ES-I3 (cell line): ENCODE measurements at regions not wholly inside any gene's neighbourhood (a gene's known extent, or its start where the extent isn't known, plus 50 kb on each side); places are given as distances from the start of the nearest gene placed in this dataset.

ENCODE experiments used
- H3K36me3 ChIP-seq: 2 replicates; pipeline ENCODE4 v1.6.1; 2013; ENCODE audit warnings: mild to moderate bottlenecking, low read length, control low read depth, moderate library complexity; ENCODE audit not compliant: insufficient read depth
- H3K4me1 ChIP-seq: 2 replicates; pipeline ENCODE4 v1.6.1; 2013; ENCODE audit warnings: mild to moderate bottlenecking, control low read depth, low read length; ENCODE audit not compliant: insufficient read depth
- H3K9ac ChIP-seq: 2 replicates; pipeline ENCODE4 v1.6.1; 2013; ENCODE audit warnings: low read depth, mild to moderate bottlenecking, low read length, moderate library complexity
- H3K9me3 ChIP-seq: 2 replicates; pipeline ENCODE4 v1.6.1; 2013; ENCODE audit warnings: mild to moderate bottlenecking, low read length, moderate library complexity; ENCODE audit not compliant: control insufficient read depth, insufficient read depth

DNA sequence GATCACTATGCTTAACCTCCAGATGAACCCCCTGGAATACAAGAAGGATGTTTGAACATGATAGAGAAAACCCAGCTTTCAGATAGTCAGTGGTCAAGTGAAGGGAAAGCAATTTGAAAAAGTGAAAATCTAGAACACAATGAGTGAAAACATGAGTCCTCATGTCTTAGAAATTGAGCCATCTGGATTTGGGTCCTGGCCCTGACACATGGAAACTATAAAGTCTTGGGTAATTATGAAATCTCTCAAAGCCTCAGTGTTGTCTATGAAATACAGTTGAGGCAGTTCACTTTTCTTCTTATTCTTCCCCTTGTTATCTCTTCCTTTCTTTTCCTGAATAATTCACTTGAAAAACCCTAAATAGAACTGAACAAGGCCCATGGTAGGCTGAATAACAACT is 120.6 kb downstream of the EN1 start:
- no peaks in the 10 kb centered on the region for H3K4me1 ChIP-seq
- H3K36me3 ChIP-seq, result no peaks in the 10 kb centered on the region
- H3K9ac ChIP-seq, result no peak overlapping the region
- H3K9me3 ChIP-seq, result peaks cover 4% of the 10 kb centered on the region

DNA sequence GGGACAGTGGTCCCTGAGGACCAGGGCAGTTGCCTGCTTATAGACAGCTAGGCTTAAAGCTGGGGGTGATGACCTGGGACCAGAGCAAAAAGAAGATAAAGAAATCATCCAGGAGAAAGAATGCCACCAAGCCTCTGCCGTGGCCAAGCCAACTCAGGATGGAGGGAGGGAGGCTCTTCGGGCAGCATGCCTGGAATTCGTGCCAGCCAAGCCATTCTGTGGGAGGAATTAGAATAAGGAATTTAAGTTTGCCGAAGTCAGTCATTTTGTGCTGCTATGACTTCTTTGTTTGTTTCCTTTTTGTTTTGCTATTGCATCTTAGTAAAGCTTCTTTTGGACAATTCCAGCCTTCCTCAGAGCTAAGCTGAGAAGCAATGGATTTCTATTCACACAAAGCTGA is 124.1 kb downstream of the EN1 start:
- Histone ChIP-seq H3K9ac (no peak overlapping the region), H3K36me3 (no peaks in the 10 kb centered on the region), H3K9me3 (peaks cover 4% of the 10 kb centered on the region), H3K4me1 (no peaks in the 10 kb centered on the region)

DNA sequence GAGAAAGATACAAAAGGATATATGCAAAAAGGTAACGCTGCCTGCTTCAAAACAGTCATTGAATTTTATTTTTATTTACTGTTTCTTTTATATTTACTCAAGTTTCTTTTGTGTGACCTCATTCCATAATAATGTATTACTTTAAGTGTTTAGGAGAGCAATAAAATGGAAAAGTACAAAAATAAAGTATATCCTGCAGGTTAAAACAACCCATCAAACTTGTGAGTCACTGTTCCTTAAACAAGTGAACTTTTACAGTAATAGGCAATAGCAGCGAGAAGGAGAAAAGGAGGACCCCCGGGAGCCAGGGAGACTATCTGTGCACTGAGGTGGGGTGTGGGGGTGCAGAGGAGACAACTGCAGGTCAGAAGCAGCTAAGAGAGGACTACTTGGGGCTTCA is 124.5 kb downstream of the EN1 start:
- Histone ChIP-seq H3K4me1 (no peaks in the 10 kb centered on the region), H3K9me3 (peaks cover 4% of the 10 kb centered on the region), H3K36me3 (no peaks in the 10 kb centered on the region), H3K9ac (no peak overlapping the region)

GRCh38 chr2:118721817-118722551 is 125.5 kb downstream of the EN1 start:
- no peaks in the 10 kb centered on the region for H3K4me1 ChIP-seq
- H3K9ac ChIP-seq, result no peak overlapping the region
- H3K36me3 ChIP-seq, result no peaks in the 10 kb centered on the region
- peaks cover 3% of the 10 kb centered on the region; the same call in 1 of the 2 replicates for H3K9me3 ChIP-seq

DNA sequence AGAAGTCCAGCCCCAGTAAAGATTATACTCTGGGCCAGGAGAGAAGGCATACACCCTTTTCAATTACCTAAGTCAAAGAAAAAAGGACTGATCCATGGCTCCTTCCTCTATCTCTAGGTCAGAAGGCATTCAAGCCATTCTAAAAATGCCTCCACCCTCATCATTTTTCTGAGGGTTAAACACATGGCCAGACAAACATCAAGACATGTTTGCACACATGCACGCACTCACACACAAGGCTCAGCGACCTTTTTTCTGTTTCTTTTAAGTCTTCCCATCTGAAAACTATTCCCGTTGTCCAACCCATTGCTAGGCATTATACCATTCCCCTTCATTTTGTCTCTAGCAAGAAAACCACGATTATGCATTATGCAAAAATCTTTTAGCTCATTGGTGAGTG is 126.6 kb downstream of the EN1 start:
- no peaks in the 10 kb centered on the region for H3K9me3 ChIP-seq
- no peaks in the 10 kb centered on the region for H3K4me1 ChIP-seq
- H3K9ac ChIP-seq, result no peak overlapping the region

DNA sequence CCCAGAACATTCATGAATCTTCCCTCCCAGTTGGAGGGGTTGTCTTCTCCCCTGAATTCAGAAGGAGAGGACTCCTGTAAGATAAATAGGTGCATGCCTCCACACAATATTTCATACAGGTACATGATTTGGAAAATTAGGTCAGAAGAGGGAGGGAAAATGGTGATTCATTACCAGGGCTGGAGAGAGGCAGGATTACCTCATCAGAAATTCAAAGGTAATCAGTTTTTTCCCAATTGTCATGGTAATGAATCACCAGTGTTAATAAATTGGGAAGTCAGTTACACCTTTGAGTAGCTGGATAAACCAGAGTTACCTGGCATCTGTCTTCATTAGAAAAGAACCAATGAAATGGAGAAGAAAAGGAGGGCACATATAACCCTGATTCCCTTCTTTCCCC is 128.5 kb downstream of the EN1 start:
- Histone ChIP-seq H3K36me3 (no peaks in the 10 kb centered on the region), H3K9ac (no peak overlapping the region), H3K9me3 (no peaks in the 10 kb centered on the region), H3K4me1 (peaks cover 1% of the 10 kb centered on the region; the same call in 1 of the 2 replicates)

More for the DNA sequence above, 126.6 kb downstream of the EN1 start:
- no peaks in the 10 kb centered on the region for H3K36me3 ChIP-seq

DNA sequence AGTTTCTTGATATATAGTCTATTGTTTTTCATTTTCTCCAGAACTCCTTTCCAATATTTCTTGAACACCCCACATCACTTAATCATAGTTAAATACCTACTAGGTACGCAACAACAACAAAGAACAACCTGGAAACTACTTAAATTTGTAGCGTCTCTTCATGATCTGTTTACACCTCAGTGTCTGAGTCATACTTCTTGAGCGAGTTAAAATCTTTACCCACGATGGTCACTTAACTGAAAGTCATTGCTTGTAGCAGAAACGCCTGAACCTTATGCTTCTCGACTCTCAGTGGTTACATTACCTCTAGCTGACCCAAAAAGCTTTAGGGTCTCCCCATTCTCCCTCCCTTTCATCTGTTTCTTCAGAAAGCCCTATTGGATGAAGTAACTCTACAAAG is 131.3 kb downstream of the EN1 start:
- peaks cover 3% of the 10 kb centered on the region; the same call in 1 of the 2 replicates for H3K4me1 ChIP-seq
- no peak overlapping the region for H3K9ac ChIP-seq
- no peaks in the 10 kb centered on the region for H3K9me3 ChIP-seq
- no peaks in the 10 kb centered on the region for H3K36me3 ChIP-seq

DNA sequence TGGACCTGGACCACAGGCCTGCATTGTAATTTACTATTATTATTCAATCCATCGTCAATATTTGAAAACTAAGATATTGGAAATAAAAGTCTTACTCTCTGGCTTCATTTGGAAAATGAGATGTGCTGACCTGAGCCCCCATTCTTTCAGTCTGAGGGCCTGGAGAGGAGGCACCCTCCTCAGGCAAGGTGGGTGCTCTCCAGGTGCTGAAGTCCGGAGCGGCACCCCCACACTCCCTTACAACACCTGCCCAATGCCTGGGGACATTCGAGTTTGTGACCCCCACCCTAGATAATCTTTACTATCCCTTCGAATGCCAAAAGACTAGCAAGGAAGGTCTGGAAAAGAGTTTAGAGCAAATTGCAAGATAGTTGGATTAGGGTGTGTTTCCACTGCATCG is 133.3 kb downstream of the EN1 start:
- Histone ChIP-seq H3K9me3 (no peaks in the 10 kb centered on the region), H3K36me3 (no peaks in the 10 kb centered on the region), H3K4me1 (peaks cover 3% of the 10 kb centered on the region; the same call in 1 of the 2 replicates), H3K9ac (no peak overlapping the region)

DNA sequence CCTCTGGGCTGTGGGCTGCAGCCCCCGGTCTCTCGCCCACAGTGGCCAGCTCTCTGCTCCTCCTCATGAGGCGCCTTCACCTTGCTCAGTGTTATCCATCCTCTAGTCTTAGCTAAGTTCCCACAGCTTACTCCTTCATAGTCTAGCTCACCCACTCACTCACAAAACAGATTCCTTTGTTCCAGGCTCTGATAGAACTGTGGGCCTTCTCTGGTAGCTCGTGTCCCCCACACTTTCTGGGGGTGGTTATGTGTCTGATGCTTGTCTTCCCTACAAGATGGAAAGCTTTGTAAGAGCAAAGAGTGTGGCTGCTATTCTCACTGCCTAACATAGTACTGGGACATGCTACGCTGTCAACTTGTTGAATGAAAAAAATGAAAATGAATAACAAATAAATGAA is 135.8 kb downstream of the EN1 start:
- Histone ChIP-seq H3K9ac (no peak overlapping the region), H3K36me3 (no peaks in the 10 kb centered on the region), H3K9me3 (no peaks in the 10 kb centered on the region), H3K4me1 (peaks cover 3% of the 10 kb centered on the region; the same call in 1 of the 2 replicates)

DNA sequence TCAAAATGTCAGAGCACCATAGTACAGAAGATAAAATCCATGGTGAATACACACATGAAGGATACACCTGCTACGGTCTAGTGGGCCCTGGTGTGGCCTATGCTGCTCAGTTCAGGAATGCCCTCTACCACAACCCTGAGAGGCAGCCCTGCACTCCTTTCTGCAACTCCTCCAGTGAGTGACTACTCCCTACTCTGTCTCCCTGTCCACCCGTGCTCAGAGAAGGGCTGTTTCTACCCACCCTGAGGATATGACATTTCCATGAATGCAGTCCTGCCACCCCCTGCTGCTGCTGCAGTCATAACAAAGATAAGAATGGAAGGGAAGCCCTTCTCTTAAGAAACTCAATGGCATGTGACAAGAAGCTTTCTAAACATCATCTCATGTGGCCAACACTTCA is 137.0 kb downstream of the EN1 start:
- peaks cover 3% of the 10 kb centered on the region; the same call in 1 of the 2 replicates for H3K4me1 ChIP-seq

GRCh38 chr2:118709786-118710185 is 137.7 kb downstream of the EN1 start:
- no peak overlapping the region for H3K9ac ChIP-seq
- peaks cover 3% of the 10 kb centered on the region; the same call in 1 of the 2 replicates for H3K4me1 ChIP-seq
- no peaks in the 10 kb centered on the region for H3K36me3 ChIP-seq
- H3K9me3 ChIP-seq, result no peaks in the 10 kb centered on the region

More for the DNA sequence above, 137.0 kb downstream of the EN1 start:
- no peak overlapping the region for H3K9ac ChIP-seq
- H3K9me3 ChIP-seq, result no peaks in the 10 kb centered on the region
- H3K36me3 ChIP-seq, result no peaks in the 10 kb centered on the region

- no peaks in the 10 kb centered on the region for H3K9me3 ChIP-seq
- H3K36me3 ChIP-seq, result no peaks in the 10 kb centered on the region
Observed at GRCh38 chr2:118706844-118707243, 140.6 kb downstream of the EN1 start.

GRCh38 chr2:118706371-118706770 is 141.1 kb downstream of the EN1 start:
- H3K9me3 ChIP-seq, result no peaks in the 10 kb centered on the region
- H3K9ac ChIP-seq, result no peak overlapping the region
- H3K36me3 ChIP-seq, result no peaks in the 10 kb centered on the region
- no peaks in the 10 kb centered on the region for H3K4me1 ChIP-seq

More at GRCh38 chr2:118706844-118707243, 140.6 kb downstream of the EN1 start:
- no peak overlapping the region for H3K9ac ChIP-seq
- H3K4me1 ChIP-seq, result no peaks in the 10 kb centered on the region

- H3K4me1 ChIP-seq, result no peaks in the 10 kb centered on the region
- no peaks in the 10 kb centered on the region for H3K36me3 ChIP-seq
- no peak overlapping the region for H3K9ac ChIP-seq
Observed at GRCh38 chr2:118705032-118705431, 142.4 kb downstream of the EN1 start.

DNA sequence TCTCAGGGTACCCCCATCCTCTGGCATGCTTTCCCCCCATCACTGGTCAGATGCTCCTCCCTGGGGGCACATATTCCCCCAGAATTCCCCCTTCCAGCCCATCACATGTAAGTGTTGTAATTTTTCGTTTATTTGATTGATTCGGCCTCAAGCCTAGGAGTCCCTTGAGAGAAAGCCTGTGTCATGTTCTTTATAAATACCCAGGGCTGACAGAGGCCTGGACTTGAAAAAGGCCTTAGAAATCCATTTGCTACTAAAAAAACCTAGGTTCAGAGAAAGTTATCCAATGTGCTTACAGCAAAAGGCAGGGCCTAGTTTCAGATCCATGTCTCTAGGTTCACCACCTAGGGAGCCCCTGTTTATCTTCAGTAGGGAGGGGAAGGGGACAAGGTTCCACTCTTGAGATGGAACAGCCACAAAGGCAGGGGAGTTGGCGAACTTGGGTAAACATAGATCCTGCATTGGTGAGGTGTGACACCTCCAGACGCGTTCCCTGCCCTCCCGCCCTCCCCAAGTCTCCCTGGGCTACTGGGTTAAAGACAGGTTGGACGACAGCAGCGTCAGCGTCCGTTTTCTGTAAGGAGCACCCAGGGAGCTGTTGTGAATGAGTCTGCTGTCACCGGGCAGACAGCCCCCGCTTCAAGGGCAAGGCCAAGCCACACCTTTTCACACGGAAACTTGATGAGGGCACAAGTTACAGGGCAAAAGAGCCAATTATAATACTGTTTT is 147.8 kb downstream of the EN1 start:
- Histone ChIP-seq H3K9me3 (no peaks in the 10 kb centered on the region), H3K4me1 (peaks cover 4% of the 10 kb centered on the region; the same call in 1 of the 2 replicates), H3K36me3 (no peaks in the 10 kb centered on the region), H3K9ac (no peak overlapping the region)

More at GRCh38 chr2:118705032-118705431, 142.4 kb downstream of the EN1 start:
- H3K9me3 ChIP-seq, result no peaks in the 10 kb centered on the region
